ENCODE measurements at regions not wholly inside any gene's neighbourhood (a gene's known extent, or its start where the extent isn't known, plus 50 kb on each side); places are given as distances from the start of the nearest gene placed in this dataset.

DNA sequence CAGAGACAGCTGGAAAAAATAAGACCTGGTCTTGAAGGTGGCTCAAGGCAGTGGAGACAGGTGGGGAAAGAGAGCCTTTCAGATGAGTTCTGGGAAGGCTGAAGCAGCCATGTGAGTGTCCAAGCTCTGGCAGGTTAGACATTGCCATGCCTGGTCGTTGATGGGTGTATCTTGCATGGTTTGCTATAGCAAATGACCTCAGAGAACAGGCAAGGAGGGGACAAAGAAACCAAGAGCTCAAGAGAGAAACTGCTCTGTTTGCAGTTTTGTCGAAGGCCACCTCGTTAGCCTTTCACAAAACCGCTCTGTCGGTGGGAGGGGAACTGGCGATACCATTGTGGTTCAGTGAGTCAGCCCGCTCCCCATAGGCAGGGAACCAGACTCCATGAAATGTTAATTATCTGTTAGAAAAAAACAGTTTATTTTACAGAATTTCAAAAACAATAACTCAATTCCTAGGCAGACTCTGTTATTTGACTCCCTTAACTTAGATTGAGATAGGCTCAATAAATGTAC is 82.8 kb upstream of the ARGLU1 start:
- Mint-ChIP-seq H3K27ac (no peak overlapping the region), H3K4me3 (no peak overlapping the region), H3K36me3 (no peaks in the 10 kb centered on the region), H3K9me3 (no peaks in the 10 kb centered on the region), H3K4me1 (no peaks in the 10 kb centered on the region)
- no peak for ATAC-seq
- no peak for DNase-seq (ENCODE audit: low spot score in 2 of 2)

- DNase-seq (ENCODE audit: low spot score in 2 of 2): no peak
- no peaks in the 10 kb centered on the region for H3K36me3 Mint-ChIP-seq
- H3K4me1 Mint-ChIP-seq: no peaks in the 10 kb centered on the region
- H3K4me3 Mint-ChIP-seq: no peak overlapping the region
- H3K27ac Mint-ChIP-seq: no peak overlapping the region
- H3K9me3 Mint-ChIP-seq: no peaks in the 10 kb centered on the region
- ATAC-seq: no peak
These were observed 81.6 kb upstream of the ARGLU1 start for GRCh38 chr13:106649495-106649894.

- H3K4me3 Mint-ChIP-seq: no peak overlapping the region
- ATAC-seq: peak; percentile 49
- DNase-seq (ENCODE audit: low spot score in 2 of 2): no peak
- H3K36me3 Mint-ChIP-seq: no peaks in the 10 kb centered on the region
- H3K27ac Mint-ChIP-seq: no peak overlapping the region
- H3K9me3 Mint-ChIP-seq: no peaks in the 10 kb centered on the region
- H3K4me1 Mint-ChIP-seq: no peaks in the 10 kb centered on the region
These were observed 72.6 kb upstream of the ARGLU1 start for GRCh38 chr13:106640515-106640914.

- no peak overlapping the region for H3K4me3 Mint-ChIP-seq
- DNase-seq (ENCODE audit: low spot score in 2 of 2): no peak
- no peaks in the 10 kb centered on the region for H3K9me3 Mint-ChIP-seq
- H3K36me3 Mint-ChIP-seq: no peaks in the 10 kb centered on the region
- H3K4me1 Mint-ChIP-seq: no peaks in the 10 kb centered on the region
- H3K27ac Mint-ChIP-seq: no peak overlapping the region
- ATAC-seq: no peak
These were observed 69.6 kb upstream of the ARGLU1 start for GRCh38 chr13:106637519-106637918.

- no peaks in the 10 kb centered on the region for H3K4me1 Mint-ChIP-seq
- DNase-seq (ENCODE audit: low spot score in 2 of 2): no peak
- H3K36me3 Mint-ChIP-seq: no peaks in the 10 kb centered on the region
- no peak overlapping the region for H3K27ac Mint-ChIP-seq
- no peak for ATAC-seq
- H3K4me3 Mint-ChIP-seq: no peak overlapping the region
- H3K9me3 Mint-ChIP-seq: no peaks in the 10 kb centered on the region
These were observed 68.6 kb upstream of the ARGLU1 start for GRCh38 chr13:106636492-106636891.

- Mint-ChIP-seq H3K27ac (no peak overlapping the region), H3K4me1 (no peaks in the 10 kb centered on the region), H3K36me3 (no peaks in the 10 kb centered on the region), H3K9me3 (no peaks in the 10 kb centered on the region), H3K4me3 (no peak overlapping the region)
- DNase-seq (ENCODE audit: low spot score in 2 of 2): no peak
- ATAC-seq: no peak
These were observed 67.7 kb upstream of the ARGLU1 start for GRCh38 chr13:106635616-106636015.

- DNase-seq (ENCODE audit: low spot score in 2 of 2) (no peak), ATAC-seq (no peak)
- Mint-ChIP-seq H3K27ac (no peak overlapping the region), H3K4me3 (no peak overlapping the region), H3K4me1 (no peaks in the 10 kb centered on the region), H3K9me3 (no peaks in the 10 kb centered on the region), H3K36me3 (no peaks in the 10 kb centered on the region)
These were observed 65.4 kb upstream of the ARGLU1 start for GRCh38 chr13:106633321-106633720.

DNA sequence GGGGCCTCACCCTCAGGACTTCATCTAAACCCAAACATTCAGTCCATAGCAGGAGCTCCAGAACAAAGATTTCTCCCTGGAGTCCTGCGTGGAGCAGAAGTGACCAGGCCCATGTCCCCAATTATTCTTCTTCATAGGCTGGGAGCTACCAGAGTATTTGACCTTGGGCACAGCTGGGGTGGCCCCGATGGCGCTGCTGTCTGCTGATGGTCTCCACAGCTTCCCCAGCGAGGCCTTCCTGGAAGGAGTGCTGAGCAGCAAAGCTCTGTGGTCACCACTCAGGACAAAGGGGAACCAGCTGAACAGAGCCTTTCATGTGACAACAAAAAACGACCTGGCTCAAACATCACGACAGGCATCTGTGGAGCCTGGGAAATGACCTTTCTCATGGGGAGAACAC is 62.7 kb upstream of the ARGLU1 start:
- DNase-seq (ENCODE audit: low spot score in 2 of 2) (no peak), ATAC-seq (no peak)
- Mint-ChIP-seq H3K36me3 (no peaks in the 10 kb centered on the region), H3K9me3 (no peaks in the 10 kb centered on the region), H3K4me1 (no peaks in the 10 kb centered on the region), H3K4me3 (no peak overlapping the region), H3K27ac (no peak overlapping the region)

- H3K9me3 Mint-ChIP-seq: no peaks in the 10 kb centered on the region
These were observed 62.2 kb upstream of the ARGLU1 start for GRCh38 chr13:106630162-106630561.

GRCh38 chr13:106628936-106629659 is 61.2 kb upstream of the ARGLU1 start:
- DNase-seq (ENCODE audit: low spot score in 2 of 2) (no peak), ATAC-seq (no peak)
- Mint-ChIP-seq H3K27ac (no peak overlapping the region), H3K4me3 (no peak overlapping the region), H3K36me3 (no peaks in the 10 kb centered on the region), H3K9me3 (no peaks in the 10 kb centered on the region), H3K4me1 (no peaks in the 10 kb centered on the region)

More at GRCh38 chr13:106630162-106630561, 62.2 kb upstream of the ARGLU1 start:
- DNase-seq (ENCODE audit: low spot score in 2 of 2): no peak
- no peak overlapping the region for H3K4me3 Mint-ChIP-seq
- H3K4me1 Mint-ChIP-seq: no peaks in the 10 kb centered on the region
- peak; percentile 27 for ATAC-seq
- no peak overlapping the region for H3K27ac Mint-ChIP-seq
- H3K36me3 Mint-ChIP-seq: no peaks in the 10 kb centered on the region

DNA sequence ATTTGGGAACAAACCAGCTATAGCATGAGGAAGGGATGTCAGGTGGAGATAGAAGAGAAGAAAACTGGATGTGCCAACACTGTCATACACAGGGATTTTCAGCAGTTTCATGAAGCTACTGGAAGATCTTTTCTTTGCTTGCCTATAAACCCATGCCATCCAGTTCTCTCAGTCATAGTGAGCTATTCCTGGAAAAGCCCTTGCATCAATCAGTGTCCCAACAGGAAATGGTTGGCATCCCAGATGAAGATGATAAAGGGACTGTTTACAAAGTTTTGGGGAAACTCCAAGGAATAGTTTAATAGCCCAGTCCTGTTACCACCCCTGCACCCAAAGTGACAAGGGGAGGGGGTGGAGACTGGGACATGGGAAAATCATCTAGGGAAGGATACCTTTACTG is 58.5 kb upstream of the ARGLU1 start:
- no peak overlapping the region for H3K4me3 Mint-ChIP-seq
- H3K9me3 Mint-ChIP-seq: no peaks in the 10 kb centered on the region
- H3K27ac Mint-ChIP-seq: no peak overlapping the region
- no peak for ATAC-seq
- DNase-seq (ENCODE audit: low spot score in 2 of 2): no peak
- no peaks in the 10 kb centered on the region for H3K4me1 Mint-ChIP-seq
- H3K36me3 Mint-ChIP-seq: no peaks in the 10 kb centered on the region

DNA sequence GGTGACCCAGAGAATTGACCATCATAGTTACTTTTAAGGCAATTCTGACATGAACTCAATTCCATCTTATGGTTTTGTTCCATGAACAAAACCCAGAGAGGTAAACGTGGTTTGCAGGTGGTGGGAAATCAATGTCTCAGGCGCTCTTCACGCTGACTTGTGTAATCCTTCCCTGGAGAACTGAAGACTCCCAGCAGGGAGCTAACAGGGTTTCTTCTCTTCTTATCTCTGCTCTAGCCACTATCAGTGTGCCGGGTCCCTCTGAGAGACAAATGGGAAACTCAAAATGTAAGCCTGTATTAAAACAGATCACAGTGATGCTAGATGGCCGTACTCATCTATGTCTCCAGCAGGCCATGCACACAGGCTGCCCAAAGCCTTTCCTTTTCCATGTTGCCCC is 57.6 kb upstream of the ARGLU1 start:
- Mint-ChIP-seq H3K9me3 (no peaks in the 10 kb centered on the region), H3K27ac (no peak overlapping the region), H3K36me3 (no peaks in the 10 kb centered on the region), H3K4me3 (no peak overlapping the region), H3K4me1 (no peaks in the 10 kb centered on the region)
- ATAC-seq (no peak), DNase-seq (ENCODE audit: low spot score in 2 of 2) (no peak)

GRCh38 chr13:106623799-106624460 is 56.0 kb upstream of the ARGLU1 start:
- Mint-ChIP-seq H3K4me1 (peaks cover 6% of the 10 kb centered on the region), H3K36me3 (no peaks in the 10 kb centered on the region), H3K9me3 (no peaks in the 10 kb centered on the region), H3K27ac (no peak overlapping the region), H3K4me3 (no peak overlapping the region)
- ATAC-seq (no peak), DNase-seq (ENCODE audit: low spot score in 2 of 2) (no peak)

GRCh38 chr13:106621833-106622232 is 53.9 kb upstream of the ARGLU1 start:
- no peak for ATAC-seq
- H3K36me3 Mint-ChIP-seq: no peaks in the 10 kb centered on the region
- no peaks in the 10 kb centered on the region for H3K9me3 Mint-ChIP-seq
- peaks cover 6% of the 10 kb centered on the region for H3K4me1 Mint-ChIP-seq
- no peak overlapping the region for H3K27ac Mint-ChIP-seq
- H3K4me3 Mint-ChIP-seq: no peak overlapping the region
- DNase-seq (ENCODE audit: low spot score in 2 of 2): no peak

GRCh38 chr13:106619688-106620555 is 52.0 kb upstream of the ARGLU1 start:
- Mint-ChIP-seq H3K4me1 (peaks cover 6% of the 10 kb centered on the region), H3K9me3 (no peaks in the 10 kb centered on the region), H3K36me3 (no peaks in the 10 kb centered on the region), H3K4me3 (no peak overlapping the region), H3K27ac (no peak overlapping the region)
- ATAC-seq (peak; percentile 78), DNase-seq (ENCODE audit: low spot score in 2 of 2) (no peak)

Data from stimulated activated effector memory CD8-positive, alpha-beta T cell treated with anti-CD3 and anti-CD28 coated beads, Interleukin-12 subunit alpha, Interleukin-12 subunit beta, amount 100 ng/mL, for 72 hours (primary cell).